Muscle of leg (tissue), 3 donors: ENCODE measurements at regions not wholly inside any gene's neighbourhood (a gene's known extent, or its start where the extent isn't known, plus 50 kb on each side); places are given as distances from the start of the nearest gene placed in this dataset.

Experiments
- DNase-seq: peaks from one replicate; pipeline ENCODE4 v3.0.0; 2013
- H3K27ac ChIP-seq: one replicate; pipeline ENCODE4 v1.5.1; 2013; ENCODE audit warnings: mild to moderate bottlenecking, low read length, control low read depth
- H3K27me3 ChIP-seq: one replicate; pipeline ENCODE4 v1.6.1; 2013; ENCODE audit warnings: low read length; ENCODE audit not compliant: control insufficient read depth, insufficient read depth
- H3K36me3 ChIP-seq: one replicate; pipeline ENCODE4 v1.6.1; 2013; ENCODE audit warnings: low read length; ENCODE audit not compliant: control insufficient read depth, insufficient read depth
- H3K4me1 ChIP-seq: one replicate; pipeline ENCODE4 v1.6.1; 2013; ENCODE audit warnings: low read length; ENCODE audit not compliant: control insufficient read depth, insufficient read depth
- H3K4me3 ChIP-seq: one replicate; pipeline ENCODE4 v1.5.1; 2013; ENCODE audit warnings: low read length, control low read depth
- H3K9me3 ChIP-seq: replicated peaks from 2 replicates; pipeline ENCODE4 v1.6.1; 2013; ENCODE audit warnings: low read depth, low read length; ENCODE audit not compliant: control insufficient read depth
- WGBS: methylation state at CpG from one replicate; pipeline ENCODE4 v1.1.5; 2013; ENCODE audit warnings: missing lambda C conversion rate; ENCODE audit not compliant: insufficient coverage; 5-methylcytosine and 5-hydroxymethylcytosine counted together

GRCh38 chr7:54701982-54702381, 57.0 kb downstream of the SEC61G start:
- H3K36me3 ChIP-seq = no peaks in the 10 kb centered on the region
- H3K27ac ChIP-seq = no peak overlapping the region
- H3K9me3 ChIP-seq = no peaks in the 10 kb centered on the region
- H3K4me1 ChIP-seq = no peaks in the 10 kb centered on the region
- H3K4me3 ChIP-seq = no peak overlapping the region
- 69% methylated on average over 4 of the region's 8 CpGs for WGBS
- no peaks in the 10 kb centered on the region for H3K27me3 ChIP-seq
- DNase-seq = no peak

DNA sequence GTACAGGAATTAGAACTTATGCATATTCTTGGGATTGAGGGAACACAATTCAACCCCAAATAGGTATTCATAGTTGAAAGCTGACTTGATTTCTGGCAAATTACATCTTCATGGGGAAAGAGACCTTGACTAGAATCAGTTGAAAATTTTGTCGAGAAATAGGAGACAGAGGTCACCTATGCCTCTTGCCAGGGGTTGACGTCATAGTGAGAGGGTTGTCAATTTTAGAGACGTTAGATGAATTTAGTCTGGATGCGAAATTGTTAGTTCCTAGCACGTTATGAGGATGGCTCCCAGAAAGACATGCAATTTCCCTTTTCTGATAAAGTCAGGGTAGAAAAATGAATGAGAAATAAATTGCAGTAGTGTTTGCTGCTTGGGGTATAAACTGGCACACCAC, 59.3 kb downstream of the SEC61G start:
- no peak for DNase-seq
- H3K36me3 ChIP-seq = no peaks in the 10 kb centered on the region
- H3K4me1 ChIP-seq = no peaks in the 10 kb centered on the region
- H3K27ac ChIP-seq = no peak overlapping the region
- WGBS = 74% methylated on average over 3 of the region's 5 CpGs
- no peak overlapping the region for H3K4me3 ChIP-seq
- no peaks in the 10 kb centered on the region for H3K9me3 ChIP-seq
- no peaks in the 10 kb centered on the region for H3K27me3 ChIP-seq

DNA sequence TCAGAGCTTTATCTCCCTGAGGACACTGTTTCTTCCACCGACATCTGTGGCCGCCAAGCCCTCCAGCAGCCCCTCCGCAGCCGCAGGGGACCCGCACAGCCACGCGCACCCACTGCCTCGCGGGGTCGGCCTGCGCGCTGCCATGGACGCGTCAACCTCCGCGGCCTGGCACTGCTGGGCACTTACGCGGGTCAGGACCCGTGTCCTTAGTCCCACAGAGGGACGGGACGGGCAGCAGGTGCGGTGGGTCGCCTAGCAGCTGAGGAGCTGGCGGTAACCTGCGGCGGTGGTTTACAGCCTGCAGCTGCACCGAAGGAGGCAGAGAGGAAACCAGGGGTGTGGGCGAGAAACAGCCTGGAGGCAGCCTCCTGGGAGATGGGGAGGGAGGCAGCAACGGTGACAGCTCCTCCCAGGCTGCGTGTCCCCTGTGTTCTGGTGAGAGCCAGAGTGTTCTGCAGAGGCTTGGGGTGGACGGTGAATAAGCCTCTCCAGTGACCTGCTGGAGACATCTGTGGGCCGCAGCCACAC, 61.3 kb downstream of the SEC61G start:
- Histone ChIP-seq H3K9me3 (no peaks in the 10 kb centered on the region), H3K4me3 (no peak overlapping the region), H3K27ac (no peak overlapping the region), H3K36me3 (no peaks in the 10 kb centered on the region), H3K4me1 (no peaks in the 10 kb centered on the region), H3K27me3 (no peaks in the 10 kb centered on the region)
- no peak for DNase-seq
- 73% methylated on average over 32 of the region's 32 CpGs for WGBS

GRCh38 chr7:54690892-54691291, 68.1 kb downstream of the SEC61G start:
- 76% methylated on average over 12 of the region's 14 CpGs for WGBS

GRCh38 chr7:54690050-54690443, 69.0 kb downstream of the SEC61G start:
- Histone ChIP-seq H3K27me3 (no peaks in the 10 kb centered on the region), H3K4me1 (no peaks in the 10 kb centered on the region), H3K9me3 (no peaks in the 10 kb centered on the region), H3K27ac (no peak overlapping the region), H3K36me3 (no peaks in the 10 kb centered on the region), H3K4me3 (no peak overlapping the region)
- no peak for DNase-seq
- WGBS = 77% methylated on average over 7 of the region's 9 CpGs

More at GRCh38 chr7:54690892-54691291, 68.1 kb downstream of the SEC61G start:
- no peaks in the 10 kb centered on the region for H3K9me3 ChIP-seq
- H3K4me1 ChIP-seq = no peaks in the 10 kb centered on the region
- no peak overlapping the region for H3K4me3 ChIP-seq
- H3K27me3 ChIP-seq = no peaks in the 10 kb centered on the region
- H3K27ac ChIP-seq = no peak overlapping the region
- H3K36me3 ChIP-seq = no peaks in the 10 kb centered on the region
- no peak for DNase-seq

- H3K4me3 ChIP-seq = no peak overlapping the region
- no peaks in the 10 kb centered on the region for H3K36me3 ChIP-seq
- H3K27me3 ChIP-seq = no peaks in the 10 kb centered on the region
- no peaks in the 10 kb centered on the region for H3K9me3 ChIP-seq
- H3K27ac ChIP-seq = no peak overlapping the region
- WGBS = 65% methylated on average over 1 of the region's 5 CpGs
- DNase-seq = peak; percentile 5
- no peaks in the 10 kb centered on the region for H3K4me1 ChIP-seq
These were observed 69.5 kb downstream of the SEC61G start for GRCh38 chr7:54689394-54690049.

GRCh38 chr7:54687462-54688212, 71.4 kb downstream of the SEC61G start:
- Histone ChIP-seq H3K4me3 (no peak overlapping the region), H3K27ac (no peak overlapping the region), H3K27me3 (no peaks in the 10 kb centered on the region), H3K36me3 (no peaks in the 10 kb centered on the region), H3K9me3 (no peaks in the 10 kb centered on the region), H3K4me1 (no peaks in the 10 kb centered on the region)
- WGBS = 71% methylated on average over 2 of the region's 5 CpGs
- no peak for DNase-seq

DNA sequence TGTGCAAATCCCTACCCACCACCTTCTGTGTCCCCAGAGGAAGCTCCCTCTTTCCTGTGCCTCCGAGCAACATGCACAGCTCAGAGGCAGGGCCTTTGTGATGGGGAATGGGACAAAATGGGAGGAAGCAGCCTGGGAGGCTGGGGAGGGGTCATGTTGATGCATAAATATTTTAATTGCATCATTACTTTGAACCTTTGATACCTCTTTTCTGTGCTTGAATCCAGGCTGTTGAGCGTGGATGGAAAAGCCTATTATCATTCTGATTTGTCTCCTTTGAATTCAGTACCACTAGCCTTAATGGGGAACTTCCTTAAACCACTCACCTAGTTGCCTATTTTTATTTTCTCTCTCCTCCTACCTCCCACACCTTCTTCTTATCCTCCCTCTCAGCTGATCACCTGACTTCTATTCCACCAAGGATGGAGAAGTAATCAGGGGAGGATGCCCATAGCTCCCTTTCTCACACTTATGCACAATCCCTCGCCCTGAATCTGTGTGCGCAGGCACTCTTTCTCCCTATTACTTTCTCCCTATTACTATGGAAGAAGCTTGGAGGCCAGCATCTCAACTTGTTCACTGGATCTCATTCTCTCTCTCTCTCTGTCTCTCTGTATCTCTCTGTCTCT, 78.5 kb downstream of the SEC61G start:
- no peaks in the 10 kb centered on the region for H3K4me1 ChIP-seq
- no CpG with 5 or more reads among the region's 4 CpGs for WGBS
- no peak overlapping the region for H3K4me3 ChIP-seq
- no peaks in the 10 kb centered on the region for H3K27me3 ChIP-seq
- no peaks in the 10 kb centered on the region for H3K9me3 ChIP-seq
- H3K27ac ChIP-seq = no peak overlapping the region
- no peaks in the 10 kb centered on the region for H3K36me3 ChIP-seq
- DNase-seq = no peak

DNA sequence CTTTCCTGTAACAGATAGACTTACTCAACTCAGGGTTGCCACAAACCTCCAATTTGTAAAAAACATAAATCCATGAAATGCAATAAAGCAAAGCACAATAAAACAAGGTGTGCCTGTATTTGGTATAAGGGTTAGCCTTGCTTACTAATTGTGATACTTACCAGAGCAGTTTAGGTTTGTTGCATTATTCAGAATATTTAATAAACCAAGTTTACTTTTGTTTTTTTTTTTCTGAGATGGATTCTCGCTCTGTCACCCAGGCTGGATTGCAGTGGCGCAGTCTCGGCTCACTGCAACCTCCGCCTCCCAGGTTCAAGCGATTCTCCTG, 79.6 kb downstream of the SEC61G start:
- H3K27ac ChIP-seq = no peak overlapping the region
- WGBS = 100% methylated on average over 1 of the region's 5 CpGs

GRCh38 chr7:54678763-54679489, 80.1 kb downstream of the SEC61G start:
- Histone ChIP-seq H3K27ac (no peak overlapping the region), H3K9me3 (no peaks in the 10 kb centered on the region)
- WGBS = 65% methylated on average over 4 of the region's 6 CpGs

More for the DNA sequence above, 79.6 kb downstream of the SEC61G start:
- no peak for DNase-seq
- Histone ChIP-seq H3K9me3 (no peaks in the 10 kb centered on the region), H3K4me1 (no peaks in the 10 kb centered on the region), H3K36me3 (no peaks in the 10 kb centered on the region), H3K4me3 (no peak overlapping the region), H3K27me3 (no peaks in the 10 kb centered on the region)

More at GRCh38 chr7:54678763-54679489, 80.1 kb downstream of the SEC61G start:
- H3K27me3 ChIP-seq = no peaks in the 10 kb centered on the region
- H3K4me1 ChIP-seq = no peaks in the 10 kb centered on the region
- H3K4me3 ChIP-seq = no peak overlapping the region
- no peak for DNase-seq
- H3K36me3 ChIP-seq = no peaks in the 10 kb centered on the region
